GM12878 (cell line): ENCODE measurements at regions not wholly inside any gene's neighbourhood (a gene's known extent, or its start where the extent isn't known, plus 50 kb on each side); places are given as distances from the start of the nearest gene placed in this dataset.

ENCODE experiments used
- ATAC-seq: fragments of 200-7000 bp; cut with Tn5 transposase; 3 replicates; pipeline ENCODE4 v1.9.1; 2020; ENCODE audit warnings: mild to moderate bottlenecking, moderate library complexity
- BruUV-seq: library from RNA; stranded (reverse); fragments of 400-500 nt; replicated peaks from 2 replicates; lab custom pipeline; 2021; lab: Mats Ljungman, UMichigan
- CTCF ChIA-PET: fragments of 300-600 bp; sonication (Branson Sonifier 250); formaldehyde crosslinking; extraction: SDS; loops from one replicate; lab custom pipeline; 2021; ENCODE audit warnings: inconsistent platforms; lab: Yijun Ruan, JAX
- POLR2A ChIA-PET: fragments of 350-600 bp; formaldehyde crosslinking; extraction: SDS; loops from one replicate; lab custom pipeline; 2021; ENCODE audit warnings: inconsistent platforms; lab: Charles Lee
- RAD21 ChIA-PET: fragments of 300-600 bp; sonication (Branson Sonifier 250); formaldehyde crosslinking; loops from one replicate; lab custom pipeline; 2023; ENCODE audit warnings: antibody characterized with exemption; ENCODE audit not compliant: unreplicated experiment; lab: Charles Lee
- SMC1A ChIA-PET: fragments of 300-600 bp; sonication (Branson Sonifier 250); formaldehyde crosslinking; loops from one replicate; lab custom pipeline; 2023; ENCODE audit not compliant: unreplicated experiment, uncharacterized antibody; lab: Charles Lee
- DNase-seq: peaks from one replicate; pipeline ENCODE4 v3.0.0-alpha.2; 2011; ENCODE audit warnings: low read depth, low spot score
- FAIRE-seq: peaks from 3 replicates; lab custom pipeline; 2011; peaks lifted over from hg19 to GRCh38; lab: Jason Lieb, UNC
- H2AFZ ChIP-seq: 2 replicates; pipeline ENCODE4 v1.6.0; 2011; ENCODE audit warnings: low read depth, low read length, control low read depth; ENCODE audit not compliant: control insufficient read depth
- H3K27ac ChIP-seq: 2 replicates; pipeline ENCODE4 v1.5.1; 2011; ENCODE audit warnings: control low read depth; ENCODE audit not compliant: control insufficient read depth, insufficient read depth
- H3K27me3 ChIP-seq, 2 experiments: replicated peaks in 1 of 2; 2 replicates each; pipeline versions ENCODE4 v1.6.0 to v1.6.1; 2011; ENCODE audit warnings: low read length in 1 of 2; ENCODE audit not compliant: control insufficient read depth in 2 of 2, insufficient read depth in 2 of 2
- H3K36me3 ChIP-seq, 2 experiments: 2 replicates each; pipeline ENCODE4 v1.5.1; 2011; ENCODE audit warnings: low read length in 1 of 2; ENCODE audit not compliant: control insufficient read depth in 2 of 2, insufficient read depth in 2 of 2
- H3K4me1 ChIP-seq: 2 replicates; pipeline ENCODE4 v1.6.1; 2011; ENCODE audit warnings: mild to moderate bottlenecking, low read length, moderate library complexity, mixed read lengths; ENCODE audit not compliant: control insufficient read depth, insufficient read depth
- H3K4me2 ChIP-seq: 2 replicates; pipeline ENCODE4 v1.6.0; 2011; ENCODE audit warnings: control low read depth; ENCODE audit not compliant: control insufficient read depth, insufficient read depth
- H3K4me3 ChIP-seq: fragments of 200-600 bp; sonication (generic); 2 replicates; pipeline ENCODE4 v1.5.1; 2016
- H3K79me2 ChIP-seq: 2 replicates; pipeline ENCODE4 v1.6.0; 2011; ENCODE audit warnings: low read length; ENCODE audit not compliant: control insufficient read depth, insufficient read depth
- H3K9ac ChIP-seq: 2 replicates; pipeline ENCODE4 v1.8.0; 2011; ENCODE audit warnings: low read length, control low read depth, mixed read lengths; ENCODE audit not compliant: control insufficient read depth, insufficient read depth
- H3K9me3 ChIP-seq: replicated peaks from 3 replicates; pipeline ENCODE4 v1.5.1; 2011; ENCODE audit warnings: mild to moderate bottlenecking, low read length; ENCODE audit not compliant: control insufficient read depth, insufficient read depth
- H4K20me1 ChIP-seq: 2 replicates; pipeline ENCODE4 v1.6.0; 2011; ENCODE audit not compliant: control insufficient read depth, insufficient read depth
- WGBS: methylation state at CpG from one replicate; pipeline ENCODE4 v1.1.6; 2016; ENCODE audit warnings: low lambda C conversion rate; ENCODE audit not compliant: insufficient replicate concordance, insufficient coverage; ENCODE audit errors: missing lambda C conversion rate; 5-methylcytosine and 5-hydroxymethylcytosine counted together
- in situ Hi-C: fragments of 300-500 bp; cut with MboI; formaldehyde crosslinking; loops from 9 replicates; pipeline ENCODE4 v1.14.3; 2018; ENCODE audit warnings: mixed read lengths
- intact Hi-C: fragments of 100-400 bp; cut with micrococcal nuclease; formaldehyde crosslinking; loops from one replicate; pipeline ENCODE4 v1.14.2; 2022; ENCODE audit not compliant: unreplicated experiment
- TF ChIP-seq, protein P1 (sequence below): fragments of 450-650 bp; formaldehyde crosslinking; IDR thresholded peaks from 2 replicates; pipeline ENCODE4 v1.5.0; 2022; ENCODE audit warnings: mild to moderate bottlenecking, missing genetic modification characterization
- TF ChIP-seq, protein P2 (sequence below): fragments of 450-650 bp; IDR thresholded peaks from 2 replicates; pipeline ENCODE4 v1.6.1; 2016; ENCODE audit warnings: mild to moderate bottlenecking, moderate library complexity, borderline replicate concordance

- ATAC-seq: no peak
- H3K9ac ChIP-seq: no peak overlapping the region
- TF ChIP-seq, protein P1, sequence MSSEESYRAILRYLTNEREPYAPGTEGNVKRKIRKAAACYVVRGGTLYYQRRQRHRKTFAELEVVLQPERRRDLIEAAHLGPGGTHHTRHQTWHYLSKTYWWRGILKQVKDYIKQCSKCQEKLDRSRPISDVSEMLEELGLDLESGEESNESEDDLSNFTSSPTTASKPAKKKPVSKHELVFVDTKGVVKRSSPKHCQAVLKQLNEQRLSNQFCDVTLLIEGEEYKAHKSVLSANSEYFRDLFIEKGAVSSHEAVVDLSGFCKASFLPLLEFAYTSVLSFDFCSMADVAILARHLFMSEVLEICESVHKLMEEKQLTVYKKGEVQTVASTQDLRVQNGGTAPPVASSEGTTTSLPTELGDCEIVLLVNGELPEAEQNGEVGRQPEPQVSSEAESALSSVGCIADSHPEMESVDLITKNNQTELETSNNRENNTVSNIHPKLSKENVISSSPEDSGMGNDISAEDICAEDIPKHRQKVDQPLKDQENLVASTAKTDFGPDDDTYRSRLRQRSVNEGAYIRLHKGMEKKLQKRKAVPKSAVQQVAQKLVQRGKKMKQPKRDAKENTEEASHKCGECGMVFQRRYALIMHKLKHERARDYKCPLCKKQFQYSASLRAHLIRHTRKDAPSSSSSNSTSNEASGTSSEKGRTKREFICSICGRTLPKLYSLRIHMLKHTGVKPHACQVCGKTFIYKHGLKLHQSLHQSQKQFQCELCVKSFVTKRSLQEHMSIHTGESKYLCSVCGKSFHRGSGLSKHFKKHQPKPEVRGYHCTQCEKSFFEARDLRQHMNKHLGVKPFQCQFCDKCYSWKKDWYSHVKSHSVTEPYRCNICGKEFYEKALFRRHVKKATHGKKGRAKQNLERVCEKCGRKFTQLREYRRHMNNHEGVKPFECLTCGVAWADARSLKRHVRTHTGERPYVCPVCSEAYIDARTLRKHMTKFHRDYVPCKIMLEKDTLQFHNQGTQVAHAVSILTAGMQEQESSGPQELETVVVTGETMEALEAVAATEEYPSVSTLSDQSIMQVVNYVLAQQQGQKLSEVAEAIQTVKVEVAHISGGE (CRISPR knock-in tag): no peak
- TF ChIP-seq, protein P2, sequence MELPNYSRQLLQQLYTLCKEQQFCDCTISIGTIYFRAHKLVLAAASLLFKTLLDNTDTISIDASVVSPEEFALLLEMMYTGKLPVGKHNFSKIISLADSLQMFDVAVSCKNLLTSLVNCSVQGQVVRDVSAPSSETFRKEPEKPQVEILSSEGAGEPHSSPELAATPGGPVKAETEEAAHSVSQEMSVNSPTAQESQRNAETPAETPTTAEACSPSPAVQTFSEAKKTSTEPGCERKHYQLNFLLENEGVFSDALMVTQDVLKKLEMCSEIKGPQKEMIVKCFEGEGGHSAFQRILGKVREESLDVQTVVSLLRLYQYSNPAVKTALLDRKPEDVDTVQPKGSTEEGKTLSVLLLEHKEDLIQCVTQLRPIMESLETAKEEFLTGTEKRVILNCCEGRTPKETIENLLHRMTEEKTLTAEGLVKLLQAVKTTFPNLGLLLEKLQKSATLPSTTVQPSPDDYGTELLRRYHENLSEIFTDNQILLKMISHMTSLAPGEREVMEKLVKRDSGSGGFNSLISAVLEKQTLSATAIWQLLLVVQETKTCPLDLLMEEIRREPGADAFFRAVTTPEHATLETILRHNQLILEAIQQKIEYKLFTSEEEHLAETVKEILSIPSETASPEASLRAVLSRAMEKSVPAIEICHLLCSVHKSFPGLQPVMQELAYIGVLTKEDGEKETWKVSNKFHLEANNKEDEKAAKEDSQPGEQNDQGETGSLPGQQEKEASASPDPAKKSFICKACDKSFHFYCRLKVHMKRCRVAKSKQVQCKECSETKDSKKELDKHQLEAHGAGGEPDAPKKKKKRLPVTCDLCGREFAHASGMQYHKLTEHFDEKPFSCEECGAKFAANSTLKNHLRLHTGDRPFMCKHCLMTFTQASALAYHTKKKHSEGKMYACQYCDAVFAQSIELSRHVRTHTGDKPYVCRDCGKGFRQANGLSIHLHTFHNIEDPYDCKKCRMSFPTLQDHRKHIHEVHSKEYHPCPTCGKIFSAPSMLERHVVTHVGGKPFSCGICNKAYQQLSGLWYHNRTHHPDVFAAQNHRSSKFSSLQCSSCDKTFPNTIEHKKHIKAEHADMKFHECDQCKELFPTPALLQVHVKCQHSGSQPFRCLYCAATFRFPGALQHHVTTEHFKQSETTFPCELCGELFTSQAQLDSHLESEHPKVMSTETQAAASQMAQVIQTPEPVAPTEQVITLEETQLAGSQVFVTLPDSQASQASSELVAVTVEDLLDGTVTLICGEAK: no peak
- H3K27ac ChIP-seq: no peak overlapping the region
- intact Hi-C loops: no loop called here
- peaks cover 8% of the 10 kb centered on the region; the same call in 1 of the 2 replicates for H3K4me1 ChIP-seq
- CTCF ChIA-PET: no interaction called here
- WGBS: 73% methylated on average over 6 of the region's 6 CpGs
- POLR2A ChIA-PET: no interaction called here
- H3K4me2 ChIP-seq: no peak overlapping the region
- H3K4me3 ChIP-seq: no peak overlapping the region
- BruUV-seq: no TSS peak
- no peaks in the 10 kb centered on the region for H3K79me2 ChIP-seq
- RAD21 ChIA-PET: no interaction called here
- SMC1A ChIA-PET: no interaction called here
- in situ Hi-C loops: no loop called here
- H4K20me1 ChIP-seq: no peaks in the 10 kb centered on the region
- H2AFZ ChIP-seq: no peak overlapping the region
- no peak for DNase-seq
- FAIRE-seq: no peak
- H3K36me3 ChIP-seq: no peaks in the 10 kb centered on the region
- no peaks in the 10 kb centered on the region; the same call in 1 of the 3 replicates for H3K9me3 ChIP-seq
- no peaks in the 10 kb centered on the region for H3K27me3 ChIP-seq
Observed at GRCh38 chr2:38153476-38154135, 77.7 kb upstream of the CYP1B1 start.
